ENCODE measurements at regions not wholly inside any gene's neighbourhood (a gene's known extent, or its start where the extent isn't known, plus 50 kb on each side); places are given as distances from the start of the nearest gene placed in this dataset.

DNA sequence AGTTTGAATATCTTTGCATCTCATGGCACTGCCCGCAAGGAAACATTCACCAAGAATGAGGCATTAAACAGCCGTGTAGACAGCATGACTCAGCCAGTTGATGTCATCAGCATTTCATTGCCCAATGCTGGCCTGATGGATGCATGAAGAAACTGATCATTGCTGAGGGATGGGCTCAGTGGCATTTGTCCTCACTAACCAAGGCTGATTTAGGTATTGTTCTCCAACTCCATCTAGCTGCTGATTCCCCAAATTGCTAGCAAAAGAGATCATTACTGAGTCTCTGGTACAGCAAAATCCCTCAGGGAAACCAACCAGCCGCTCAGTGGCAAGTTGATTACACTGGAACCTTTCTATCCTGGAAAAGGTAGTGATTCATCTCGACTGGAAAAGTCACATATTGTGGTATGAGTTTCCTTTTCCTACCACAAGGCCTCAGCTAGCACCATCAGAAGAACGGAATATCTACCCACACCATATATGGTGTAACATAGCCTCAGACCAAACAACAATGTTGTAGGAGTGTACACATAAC, 186.5 kb upstream of the GAP43 start:
- TF ChIP-seq, protein P1, sequence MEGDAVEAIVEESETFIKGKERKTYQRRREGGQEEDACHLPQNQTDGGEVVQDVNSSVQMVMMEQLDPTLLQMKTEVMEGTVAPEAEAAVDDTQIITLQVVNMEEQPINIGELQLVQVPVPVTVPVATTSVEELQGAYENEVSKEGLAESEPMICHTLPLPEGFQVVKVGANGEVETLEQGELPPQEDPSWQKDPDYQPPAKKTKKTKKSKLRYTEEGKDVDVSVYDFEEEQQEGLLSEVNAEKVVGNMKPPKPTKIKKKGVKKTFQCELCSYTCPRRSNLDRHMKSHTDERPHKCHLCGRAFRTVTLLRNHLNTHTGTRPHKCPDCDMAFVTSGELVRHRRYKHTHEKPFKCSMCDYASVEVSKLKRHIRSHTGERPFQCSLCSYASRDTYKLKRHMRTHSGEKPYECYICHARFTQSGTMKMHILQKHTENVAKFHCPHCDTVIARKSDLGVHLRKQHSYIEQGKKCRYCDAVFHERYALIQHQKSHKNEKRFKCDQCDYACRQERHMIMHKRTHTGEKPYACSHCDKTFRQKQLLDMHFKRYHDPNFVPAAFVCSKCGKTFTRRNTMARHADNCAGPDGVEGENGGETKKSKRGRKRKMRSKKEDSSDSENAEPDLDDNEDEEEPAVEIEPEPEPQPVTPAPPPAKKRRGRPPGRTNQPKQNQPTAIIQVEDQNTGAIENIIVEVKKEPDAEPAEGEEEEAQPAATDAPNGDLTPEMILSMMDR (IDR thresholded peaks at IDR 0.05): no peak
- TF ChIP-seq POLR2A (IDR thresholded peaks at IDR 0.05): no peak
